Loucy (cell line): ENCODE measurements at regions not wholly inside any gene's neighbourhood (a gene's known extent, or its start where the extent isn't known, plus 50 kb on each side); places are given as distances from the start of the nearest gene placed in this dataset.

Source experiments
- H2AFZ ChIP-seq: fragments of 200-600 bp; sonication (generic); 2 replicates; pipeline ENCODE4 v1.6.0; 2016; ENCODE audit warnings: antibody characterized with exemption, mild to moderate bottlenecking, low read length, moderate library complexity
- H3F3A ChIP-seq: fragments of 200-600 bp; 2 replicates; pipeline ENCODE4 v1.6.0; 2016; ENCODE audit warnings: antibody characterized with exemption, low read depth, mild to moderate bottlenecking
- H3K27me3 ChIP-seq: fragments of 200-600 bp; sonication (generic); 2 replicates; pipeline ENCODE4 v1.6.1; 2014; ENCODE audit warnings: low read length, mild to moderate bottlenecking; ENCODE audit not compliant: insufficient read depth, poor library complexity, severe bottlenecking
- H3K36me3 ChIP-seq: fragments of 200-600 bp; sonication (generic); 2 replicates; pipeline ENCODE4 v1.6.1; 2016; ENCODE audit warnings: low read length; ENCODE audit not compliant: insufficient read depth
- H3K4me1 ChIP-seq: fragments of 200-600 bp; sonication (generic); 2 replicates; pipeline ENCODE4 v1.5.1; 2014; ENCODE audit warnings: low read length, mild to moderate bottlenecking; ENCODE audit not compliant: insufficient read depth, poor library complexity, severe bottlenecking
- H3K4me2 ChIP-seq: fragments of 200-600 bp; sonication (generic); 2 replicates; pipeline ENCODE4 v1.6.0; 2014; ENCODE audit warnings: antibody characterized with exemption, low read length, low read depth, mild to moderate bottlenecking; ENCODE audit not compliant: poor library complexity, severe bottlenecking
- H3K4me3 ChIP-seq: fragments of 200-600 bp; sonication (generic); 2 replicates; pipeline ENCODE4 v1.5.1; 2014; ENCODE audit warnings: low read length, mild to moderate bottlenecking, mixed read lengths; ENCODE audit not compliant: poor library complexity, severe bottlenecking
- H3K79me2 ChIP-seq: fragments of 200-600 bp; sonication (generic); 2 replicates; pipeline ENCODE4 v1.6.1; 2014; ENCODE audit warnings: low read length; ENCODE audit not compliant: insufficient read depth
- H3K9ac ChIP-seq: fragments of 200-600 bp; sonication (generic); 2 replicates; pipeline ENCODE4 v1.6.0; 2014; ENCODE audit warnings: mild to moderate bottlenecking, low read depth, low read length, moderate library complexity; ENCODE audit not compliant: poor library complexity, severe bottlenecking
- H3K9me2 ChIP-seq: fragments of 200-600 bp; sonication (generic); replicated peaks from 2 replicates; pipeline ENCODE4 v1.6.1; 2016; ENCODE audit warnings: low read depth, low read length, mixed read lengths
- H3K9me3 ChIP-seq: fragments of 200-600 bp; sonication (generic); 2 replicates; pipeline ENCODE4 v1.6.1; 2014; ENCODE audit warnings: mild to moderate bottlenecking, antibody characterized with exemption, low read length, low read depth; ENCODE audit not compliant: insufficient read depth
- H4K20me1 ChIP-seq: fragments of 200-600 bp; sonication (generic); 2 replicates; pipeline ENCODE4 v1.6.0; 2014; ENCODE audit warnings: antibody characterized with exemption, low read length, mild to moderate bottlenecking; ENCODE audit not compliant: insufficient read depth, poor library complexity, severe bottlenecking
- EZH2phosphoT487 ChIP-seq: fragments of 200-600 bp; IDR thresholded peaks from 2 replicates; pipeline ENCODE4 v1.6.1; 2018; ENCODE audit warnings: antibody characterized with exemption, mild to moderate bottlenecking, moderate library complexity, borderline replicate concordance
- TF ChIP-seq, protein P1 (sequence below): fragments of 200-600 bp; sonication (generic); conservative IDR thresholded peaks from 2 replicates; pipeline ENCODE4 v1.5.1; 2014; ENCODE audit warnings: mild to moderate bottlenecking, antibody characterized with exemption, low read length

DNA sequence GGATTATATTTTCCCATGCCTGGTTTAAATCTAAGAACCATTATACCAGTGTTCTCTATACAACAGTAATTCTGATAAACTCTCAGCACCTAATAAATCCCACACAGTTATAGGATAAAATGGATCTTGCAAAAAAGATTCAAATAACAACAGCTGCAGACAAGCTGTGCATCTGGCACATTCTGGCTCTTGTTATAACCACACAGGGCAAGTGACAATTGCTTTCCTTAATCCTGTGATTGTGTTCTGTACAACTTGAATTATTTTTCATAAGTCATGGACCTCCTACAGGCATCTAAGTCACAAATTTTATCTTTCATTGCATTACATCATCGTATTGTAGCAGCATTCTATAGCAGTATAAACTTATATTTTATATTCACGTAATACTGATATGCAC is 948.3 kb downstream of the SLITRK1 start:
- no peaks in the 10 kb centered on the region for H3F3A ChIP-seq
- no peaks in the 10 kb centered on the region for H3K36me3 ChIP-seq
- no peaks in the 10 kb centered on the region for H3K79me2 ChIP-seq
- no peaks in the 10 kb centered on the region; the same call in 1 of the 2 replicates for H3K9me3 ChIP-seq
- no peak overlapping the region for H3K4me2 ChIP-seq
- H4K20me1 ChIP-seq, result no peaks in the 10 kb centered on the region
- no peaks in the 10 kb centered on the region for H3K4me1 ChIP-seq
- H3K9me2 ChIP-seq, result no peaks in the 10 kb centered on the region
- no peak overlapping the region for H2AFZ ChIP-seq
- no peak for TF ChIP-seq EZH2phosphoT487
- TF ChIP-seq, protein P1, sequence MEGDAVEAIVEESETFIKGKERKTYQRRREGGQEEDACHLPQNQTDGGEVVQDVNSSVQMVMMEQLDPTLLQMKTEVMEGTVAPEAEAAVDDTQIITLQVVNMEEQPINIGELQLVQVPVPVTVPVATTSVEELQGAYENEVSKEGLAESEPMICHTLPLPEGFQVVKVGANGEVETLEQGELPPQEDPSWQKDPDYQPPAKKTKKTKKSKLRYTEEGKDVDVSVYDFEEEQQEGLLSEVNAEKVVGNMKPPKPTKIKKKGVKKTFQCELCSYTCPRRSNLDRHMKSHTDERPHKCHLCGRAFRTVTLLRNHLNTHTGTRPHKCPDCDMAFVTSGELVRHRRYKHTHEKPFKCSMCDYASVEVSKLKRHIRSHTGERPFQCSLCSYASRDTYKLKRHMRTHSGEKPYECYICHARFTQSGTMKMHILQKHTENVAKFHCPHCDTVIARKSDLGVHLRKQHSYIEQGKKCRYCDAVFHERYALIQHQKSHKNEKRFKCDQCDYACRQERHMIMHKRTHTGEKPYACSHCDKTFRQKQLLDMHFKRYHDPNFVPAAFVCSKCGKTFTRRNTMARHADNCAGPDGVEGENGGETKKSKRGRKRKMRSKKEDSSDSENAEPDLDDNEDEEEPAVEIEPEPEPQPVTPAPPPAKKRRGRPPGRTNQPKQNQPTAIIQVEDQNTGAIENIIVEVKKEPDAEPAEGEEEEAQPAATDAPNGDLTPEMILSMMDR, result no peak
- no peak overlapping the region for H3K9ac ChIP-seq
- H3K27me3 ChIP-seq, result no peaks in the 10 kb centered on the region
- H3K4me3 ChIP-seq, result no peak overlapping the region

DNA sequence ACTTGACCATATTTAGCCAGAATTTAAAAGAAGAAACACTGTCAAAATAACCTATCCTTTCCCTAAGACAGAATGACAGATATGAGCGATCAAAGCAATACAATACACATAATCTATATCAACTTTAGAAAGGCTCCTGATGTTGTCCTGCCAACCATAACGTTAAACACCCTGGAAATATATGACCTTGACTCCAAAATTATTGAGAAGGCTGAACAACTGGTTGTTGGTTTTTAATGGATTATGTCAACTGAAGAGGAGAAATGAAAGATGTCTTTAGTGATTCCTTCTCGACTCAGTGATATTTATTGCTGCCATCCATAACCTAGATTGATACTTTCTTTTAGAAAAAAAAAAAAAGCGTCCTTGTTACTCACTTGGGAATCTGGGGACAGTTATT is 957.2 kb downstream of the SLITRK1 start:
- Histone ChIP-seq H3K9ac (no peak overlapping the region), H3F3A (no peaks in the 10 kb centered on the region), H3K27me3 (no peaks in the 10 kb centered on the region), H3K4me2 (no peak overlapping the region), H2AFZ (no peak overlapping the region), H3K4me1 (no peaks in the 10 kb centered on the region), H3K36me3 (no peaks in the 10 kb centered on the region), H3K9me2 (no peaks in the 10 kb centered on the region), H3K4me3 (no peak overlapping the region), H3K9me3 (no peaks in the 10 kb centered on the region), H4K20me1 (no peaks in the 10 kb centered on the region), H3K79me2 (no peaks in the 10 kb centered on the region)
- no peak for TF ChIP-seq EZH2phosphoT487
- TF ChIP-seq, protein P1, result no peak

DNA sequence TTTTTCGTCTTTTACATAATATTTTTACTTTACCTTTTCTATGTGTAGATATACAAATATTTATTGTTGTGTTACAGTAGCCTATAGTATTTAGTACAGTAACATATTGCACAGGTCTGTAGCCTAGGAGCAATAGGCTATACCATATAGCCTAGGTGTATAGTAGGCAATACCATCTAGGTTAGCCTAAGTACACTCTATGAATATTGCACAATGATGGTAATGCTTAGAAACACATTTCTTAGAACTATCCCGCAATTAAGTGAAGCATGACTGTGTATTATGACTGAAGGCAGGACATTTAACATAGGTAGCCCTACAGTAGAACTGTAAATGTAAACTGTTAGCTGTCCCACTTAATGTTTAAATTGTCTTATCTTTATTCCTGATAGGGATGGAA is 964.3 kb downstream of the SLITRK1 start:
- no peak for TF ChIP-seq EZH2phosphoT487
- TF ChIP-seq, protein P1, result no peak
- Histone ChIP-seq H3K36me3 (no peaks in the 10 kb centered on the region), H2AFZ (no peak overlapping the region), H3K9me3 (no peaks in the 10 kb centered on the region), H3K4me3 (no peak overlapping the region), H3K4me2 (no peak overlapping the region), H3K4me1 (no peaks in the 10 kb centered on the region), H3K9me2 (no peaks in the 10 kb centered on the region), H3F3A (no peaks in the 10 kb centered on the region), H3K79me2 (no peaks in the 10 kb centered on the region), H4K20me1 (no peaks in the 10 kb centered on the region), H3K9ac (no peak overlapping the region), H3K27me3 (no peaks in the 10 kb centered on the region)
